ENCODE measurements at regions not wholly inside any gene's neighbourhood (a gene's known extent, or its start where the extent isn't known, plus 50 kb on each side); places are given as distances from the start of the nearest gene placed in this dataset.

DNA sequence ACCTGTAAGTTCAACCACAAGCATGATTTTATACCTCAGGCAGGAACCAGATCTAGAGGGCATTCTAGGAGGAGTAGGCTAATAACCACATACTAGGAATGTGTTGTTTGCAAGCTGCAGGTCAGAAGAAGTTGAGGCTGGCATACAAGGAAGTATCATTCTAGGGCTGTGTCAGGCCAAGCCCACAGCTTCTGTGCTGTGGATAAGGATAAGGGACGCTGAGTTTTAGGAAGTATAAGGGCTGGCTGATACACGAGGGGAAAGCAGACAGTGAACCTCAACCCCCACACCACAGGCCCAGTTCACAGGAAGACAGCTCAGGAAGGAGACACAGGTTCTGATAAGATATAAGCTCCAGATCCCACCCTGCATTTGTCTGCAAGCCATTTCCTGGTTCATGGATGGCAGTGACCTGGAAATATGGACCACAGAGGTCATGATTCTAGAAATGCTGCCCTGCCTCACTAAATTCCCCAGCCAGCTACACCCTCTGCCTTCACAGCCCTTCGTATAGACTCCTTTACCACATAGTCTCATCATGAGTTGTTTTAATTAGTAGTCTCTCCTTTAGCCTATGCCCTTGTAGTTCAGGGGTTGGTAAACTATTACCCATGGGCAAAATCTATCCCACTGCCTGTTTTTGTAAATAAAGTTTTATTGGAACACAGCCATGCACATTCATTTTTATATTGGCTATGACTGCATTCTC is 260.7 kb downstream of the OPA1 start:
- Histone ChIP-seq H3K4me1 (ENCODE audit: control insufficient read depth, low read length) (no peaks in the 10 kb centered on the region), H3K4me3 (ENCODE audit: low read length) (no peak overlapping the region), H3K4me2 (ENCODE audit: low read length) (no peak overlapping the region), H3K36me3 (ENCODE audit: control insufficient read depth, low read length) (no peaks in the 10 kb centered on the region), H3K27ac (ENCODE audit: low read depth, low read length) (no peak overlapping the region), H3K9me2 (replicated peaks; ENCODE audit: control insufficient read depth, low read length) (no peaks in the 10 kb centered on the region), H3K79me2 (ENCODE audit: control insufficient read depth, low read length) (no peaks in the 10 kb centered on the region), H3K9me3 (ENCODE audit: control insufficient read depth, insufficient read depth, low read length) (no peaks in the 10 kb centered on the region), H3F3A (ENCODE audit: control insufficient read depth, insufficient read depth) (no peaks in the 10 kb centered on the region), H4K20me1 (ENCODE audit: control insufficient read depth, insufficient read depth, low read depth, low read length) (no peaks in the 10 kb centered on the region), H3K27me3 (ENCODE audit: control insufficient read depth, low read length) (no peaks in the 10 kb centered on the region)
- TF ChIP-seq, protein P1, sequence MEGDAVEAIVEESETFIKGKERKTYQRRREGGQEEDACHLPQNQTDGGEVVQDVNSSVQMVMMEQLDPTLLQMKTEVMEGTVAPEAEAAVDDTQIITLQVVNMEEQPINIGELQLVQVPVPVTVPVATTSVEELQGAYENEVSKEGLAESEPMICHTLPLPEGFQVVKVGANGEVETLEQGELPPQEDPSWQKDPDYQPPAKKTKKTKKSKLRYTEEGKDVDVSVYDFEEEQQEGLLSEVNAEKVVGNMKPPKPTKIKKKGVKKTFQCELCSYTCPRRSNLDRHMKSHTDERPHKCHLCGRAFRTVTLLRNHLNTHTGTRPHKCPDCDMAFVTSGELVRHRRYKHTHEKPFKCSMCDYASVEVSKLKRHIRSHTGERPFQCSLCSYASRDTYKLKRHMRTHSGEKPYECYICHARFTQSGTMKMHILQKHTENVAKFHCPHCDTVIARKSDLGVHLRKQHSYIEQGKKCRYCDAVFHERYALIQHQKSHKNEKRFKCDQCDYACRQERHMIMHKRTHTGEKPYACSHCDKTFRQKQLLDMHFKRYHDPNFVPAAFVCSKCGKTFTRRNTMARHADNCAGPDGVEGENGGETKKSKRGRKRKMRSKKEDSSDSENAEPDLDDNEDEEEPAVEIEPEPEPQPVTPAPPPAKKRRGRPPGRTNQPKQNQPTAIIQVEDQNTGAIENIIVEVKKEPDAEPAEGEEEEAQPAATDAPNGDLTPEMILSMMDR (IDR thresholded peaks at IDR 0.05; ENCODE audit: low read depth, low read length, poor library complexity, severe bottlenecking) = no peak
- no peak for TF ChIP-seq EZH2phosphoT487 (IDR thresholded peaks at IDR 0.05; ENCODE audit: borderline replicate concordance, low read length)

DNA sequence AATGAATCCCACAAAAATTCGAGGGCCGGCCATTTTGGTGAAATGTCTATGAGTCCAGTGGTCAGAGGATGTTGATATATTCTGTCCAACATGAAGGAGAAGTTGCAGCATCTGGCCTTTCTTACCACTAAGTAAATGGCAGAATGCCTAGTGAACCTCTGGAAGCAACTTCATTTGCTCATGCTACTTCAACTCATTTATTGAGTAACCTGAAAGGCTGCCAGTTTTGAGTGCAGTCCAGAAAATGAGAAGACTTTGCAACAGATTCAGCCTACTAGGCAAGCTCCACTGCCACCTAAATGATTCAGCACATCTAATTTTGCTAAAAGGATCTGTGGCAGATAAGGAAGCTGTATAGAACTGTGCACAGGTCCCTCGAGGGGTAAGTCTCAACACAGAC is 265.0 kb downstream of the OPA1 start:
- no peaks in the 10 kb centered on the region for H4K20me1 ChIP-seq (ENCODE audit: control insufficient read depth, insufficient read depth, low read depth, low read length)
- H3K27ac ChIP-seq (ENCODE audit: low read depth, low read length) = no peak overlapping the region
- no peaks in the 10 kb centered on the region for H3F3A ChIP-seq (ENCODE audit: control insufficient read depth, insufficient read depth)
- H3K9me2 ChIP-seq (replicated peaks; ENCODE audit: control insufficient read depth, low read length) = no peaks in the 10 kb centered on the region
- no peak for TF ChIP-seq EZH2phosphoT487 (IDR thresholded peaks at IDR 0.05; ENCODE audit: borderline replicate concordance, low read length)
- TF ChIP-seq, protein P1 (IDR thresholded peaks at IDR 0.05; ENCODE audit: low read depth, low read length, poor library complexity, severe bottlenecking) = no peak
- H3K36me3 ChIP-seq (ENCODE audit: control insufficient read depth, low read length) = no peaks in the 10 kb centered on the region
- H3K9me3 ChIP-seq (ENCODE audit: control insufficient read depth, insufficient read depth, low read length) = no peaks in the 10 kb centered on the region
- no peak overlapping the region for H3K4me2 ChIP-seq (ENCODE audit: low read length)
- H3K79me2 ChIP-seq (ENCODE audit: control insufficient read depth, low read length) = no peaks in the 10 kb centered on the region
- H3K4me3 ChIP-seq (ENCODE audit: low read length) = no peak overlapping the region
- H3K4me1 ChIP-seq (ENCODE audit: control insufficient read depth, low read length) = no peaks in the 10 kb centered on the region
- H3K27me3 ChIP-seq (ENCODE audit: control insufficient read depth, low read length) = no peaks in the 10 kb centered on the region

DNA sequence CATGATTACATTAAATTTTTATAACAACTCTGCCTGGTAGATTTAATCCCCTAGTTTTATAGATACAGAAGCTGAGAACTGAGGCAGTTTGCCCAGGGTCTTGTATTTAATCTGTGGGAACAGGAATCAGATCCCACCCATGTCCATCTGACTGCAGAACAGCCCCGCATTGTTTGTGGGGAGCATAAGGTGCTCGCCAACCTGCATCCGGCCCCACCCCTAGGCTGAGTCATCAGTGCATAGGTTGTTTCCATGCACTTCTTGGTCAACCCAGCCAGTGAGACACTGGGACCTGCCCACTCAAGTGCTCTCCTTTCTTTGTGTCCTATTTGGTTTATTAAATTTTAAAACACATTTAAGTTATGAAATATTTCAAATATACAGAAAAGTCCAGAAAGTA is 266.2 kb downstream of the OPA1 start:
- Histone ChIP-seq H3K27ac (ENCODE audit: low read depth, low read length) (no peak overlapping the region), H3K9me3 (ENCODE audit: control insufficient read depth, insufficient read depth, low read length) (no peaks in the 10 kb centered on the region), H3K4me3 (ENCODE audit: low read length) (no peak overlapping the region), H3K36me3 (ENCODE audit: control insufficient read depth, low read length) (no peaks in the 10 kb centered on the region), H3K4me1 (ENCODE audit: control insufficient read depth, low read length) (no peaks in the 10 kb centered on the region), H4K20me1 (ENCODE audit: control insufficient read depth, insufficient read depth, low read depth, low read length) (no peaks in the 10 kb centered on the region), H3K79me2 (ENCODE audit: control insufficient read depth, low read length) (no peaks in the 10 kb centered on the region), H3F3A (ENCODE audit: control insufficient read depth, insufficient read depth) (no peaks in the 10 kb centered on the region), H3K4me2 (ENCODE audit: low read length) (no peak overlapping the region), H3K27me3 (ENCODE audit: control insufficient read depth, low read length) (no peaks in the 10 kb centered on the region), H3K9me2 (replicated peaks; ENCODE audit: control insufficient read depth, low read length) (no peaks in the 10 kb centered on the region)
- TF ChIP-seq EZH2phosphoT487 (IDR thresholded peaks at IDR 0.05; ENCODE audit: borderline replicate concordance, low read length) = no peak
- TF ChIP-seq, protein P1 (IDR thresholded peaks at IDR 0.05; ENCODE audit: low read depth, low read length, poor library complexity, severe bottlenecking) = no peak
